Right lobe of liver (tissue), 6 donors: ENCODE measurements at regions not wholly inside any gene's neighbourhood (a gene's known extent, or its start where the extent isn't known, plus 50 kb on each side); places are given as distances from the start of the nearest gene placed in this dataset.

Experiments used
- ATAC-seq, 4 donors: fragments of 200-7000 bp; cut with Tn5 transposase; one replicate each; pipeline ENCODE4 v1.9.1; 2020; ENCODE audit warnings: mild to moderate bottlenecking in 4 of 4, moderate library complexity in 4 of 4
- DNase-seq, 3 donors: peaks; one replicate each; pipeline ENCODE4 v3.0.0-alpha.2; 2020
- H3K27ac ChIP-seq, 3 donors: fragments of 200-600 bp; one replicate each; pipeline ENCODE4 v1.8.0; 2022
- H3K27me3 ChIP-seq, 2 donors: fragments of 200-600 bp; one replicate each; pipeline ENCODE4 v1.8.0; 2022
- H3K36me3 ChIP-seq, 4 donors: fragments of 200-600 bp; sonication (generic) in 1 of 4; one replicate each; pipeline versions ENCODE4 v1.5.1 to v1.8.0; 2017 to 2022; ENCODE audit warnings: control low read depth in 1 of 4
- H3K4me1 ChIP-seq, 4 donors: fragments of 200-600 bp; sonication (generic) in 1 of 4; one replicate each; pipeline versions ENCODE4 v1.5.1 to v1.8.0; 2017 to 2022; ENCODE audit warnings: control low read depth in 1 of 4
- H3K4me3 ChIP-seq, 3 donors: fragments of 200-600 bp; one replicate each; pipeline ENCODE4 v1.8.0; 2022
- H3K9me3 ChIP-seq, 4 donors: fragments of 200-600 bp; sonication (generic) in 1 of 4; one replicate each; pipeline versions ENCODE4 v1.5.1 to v1.8.0; 2017 to 2022; ENCODE audit warnings: control low read depth in 1 of 4
- POLR2A ChIP-seq: fragments of 450-650 bp; IDR thresholded peaks from one replicate; pipeline ENCODE4 v1.6.1; 2017; ENCODE audit warnings: antibody characterized with exemption, mild to moderate bottlenecking
- WGBS: methylation state at CpG from one replicate; pipeline ENCODE4 v1.1.6; 2018; ENCODE audit warnings: low coverage, low lambda C conversion rate; ENCODE audit not compliant: insufficient coverage; ENCODE audit errors: missing lambda C conversion rate; 5-methylcytosine and 5-hydroxymethylcytosine counted together
- intact Hi-C, 2 donors: fragments of 100-400 bp; cut with DNase I; formaldehyde crosslinking; loops; one replicate each; pipeline versions ENCODE4 v1.11.2 to v1.14.1; 2022
- TF ChIP-seq, protein P1 (sequence below), 4 donors: fragments of 200-600 bp in 3 of 4; fragments of 450-650 bp in 1 of 4; IDR thresholded peaks; one replicate each; pipeline versions ENCODE4 v1.5.1 to v1.8.0; 2016 to 2022; ENCODE audit warnings: antibody characterized with exemption in 4 of 4, mild to moderate bottlenecking in 2 of 4
- donor health status: DM: no; HTN: yes; CAD: no.
- donor health status: DM: no; HTN: no; CAD: no.
- donor health status: DM: no; HTN: no; CAD: no.
- donor health status: DM: no; HTN: yes; CAD: no.
- donor health status: DM: no; HTN: yes; CAD: no.

DNA sequence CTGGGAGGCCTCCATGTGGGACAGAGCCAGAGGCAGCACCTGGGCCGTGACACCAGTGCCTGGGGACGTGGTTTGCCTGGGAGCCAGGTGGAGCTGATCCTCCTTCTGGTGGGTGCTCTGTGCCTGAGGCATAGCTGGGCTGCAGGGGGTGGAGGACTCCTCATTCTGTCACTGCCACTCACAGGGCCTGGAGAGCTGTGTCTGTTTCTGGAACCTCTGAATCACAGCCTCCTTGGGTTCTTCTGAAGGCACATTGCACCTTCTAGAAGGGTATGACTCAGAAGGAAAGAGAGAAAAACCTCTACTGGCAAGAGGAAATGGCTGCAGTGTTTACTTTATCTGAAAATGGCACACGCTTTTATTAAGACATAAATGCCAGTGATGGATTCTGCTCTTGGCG, 659.8 kb downstream of the VRK1 start:
- H3K36me3 ChIP-seq = no peaks in the 10 kb centered on the region
- no peaks in the 10 kb centered on the region for H3K9me3 ChIP-seq
- H3K27ac ChIP-seq = no peak overlapping the region
- ATAC-seq (peak in 2 of 4 donors; percentile 23 to 28), DNase-seq (no peak)
- peaks cover 0 to 3% (median 0%) of the 10 kb centered on the region in 4 donors for H3K4me1 ChIP-seq
- intact Hi-C loops = no loop called here
- WGBS = 52% methylated on average over 2 of the region's 4 CpGs
- no peaks in the 10 kb centered on the region for H3K27me3 ChIP-seq
- H3K4me3 ChIP-seq = no peak overlapping the region
- TF ChIP-seq POLR2A = no peak
- TF ChIP-seq, protein P1, sequence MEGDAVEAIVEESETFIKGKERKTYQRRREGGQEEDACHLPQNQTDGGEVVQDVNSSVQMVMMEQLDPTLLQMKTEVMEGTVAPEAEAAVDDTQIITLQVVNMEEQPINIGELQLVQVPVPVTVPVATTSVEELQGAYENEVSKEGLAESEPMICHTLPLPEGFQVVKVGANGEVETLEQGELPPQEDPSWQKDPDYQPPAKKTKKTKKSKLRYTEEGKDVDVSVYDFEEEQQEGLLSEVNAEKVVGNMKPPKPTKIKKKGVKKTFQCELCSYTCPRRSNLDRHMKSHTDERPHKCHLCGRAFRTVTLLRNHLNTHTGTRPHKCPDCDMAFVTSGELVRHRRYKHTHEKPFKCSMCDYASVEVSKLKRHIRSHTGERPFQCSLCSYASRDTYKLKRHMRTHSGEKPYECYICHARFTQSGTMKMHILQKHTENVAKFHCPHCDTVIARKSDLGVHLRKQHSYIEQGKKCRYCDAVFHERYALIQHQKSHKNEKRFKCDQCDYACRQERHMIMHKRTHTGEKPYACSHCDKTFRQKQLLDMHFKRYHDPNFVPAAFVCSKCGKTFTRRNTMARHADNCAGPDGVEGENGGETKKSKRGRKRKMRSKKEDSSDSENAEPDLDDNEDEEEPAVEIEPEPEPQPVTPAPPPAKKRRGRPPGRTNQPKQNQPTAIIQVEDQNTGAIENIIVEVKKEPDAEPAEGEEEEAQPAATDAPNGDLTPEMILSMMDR (IDR thresholded peaks at IDR 0.05) = no peak

DNA sequence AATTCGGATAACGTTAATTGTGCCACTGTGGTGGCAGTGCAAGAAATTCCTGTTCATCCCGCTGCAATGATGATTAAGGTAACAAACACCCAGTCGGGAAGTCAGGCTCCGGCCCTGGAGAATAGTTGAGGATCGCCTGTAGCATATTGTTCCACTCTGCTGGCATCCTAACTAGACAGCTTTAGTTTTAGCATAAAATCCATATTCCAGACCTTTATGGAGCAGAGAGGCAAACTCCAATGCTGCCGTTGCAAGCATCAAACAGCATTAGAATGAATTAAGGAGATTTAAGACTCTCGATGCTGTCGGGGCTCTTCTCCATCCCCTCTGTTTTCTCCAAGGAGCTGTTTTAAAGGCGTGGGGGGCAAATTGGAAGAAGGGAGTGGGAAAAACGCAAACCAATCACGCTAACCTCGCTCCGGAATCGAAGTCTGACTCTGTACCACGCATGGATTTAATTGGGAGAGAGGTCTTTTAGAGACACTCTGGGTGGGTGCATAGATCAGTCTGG, 660.4 kb downstream of the VRK1 start:
- Histone ChIP-seq H3K9me3 (no peaks in the 10 kb centered on the region), H3K27ac (no peak overlapping the region), H3K4me3 (no peak overlapping the region), H3K27me3 (no peaks in the 10 kb centered on the region), H3K36me3 (no peaks in the 10 kb centered on the region), H3K4me1 (peaks cover 0 to 3% (median 0%) of the 10 kb centered on the region in 4 donors)
- DNase-seq = no peak
- WGBS = 69% methylated on average over 13 of the region's 16 CpGs
- ATAC-seq = no peak
- intact Hi-C loops = no loop called here
- TF ChIP-seq, protein P1 (IDR thresholded peaks at IDR 0.05) = no peak
- TF ChIP-seq POLR2A = no peak

GRCh38 chr14:97458255-97458654, 661.1 kb downstream of the VRK1 start:
- Histone ChIP-seq H3K4me3 (peak overlapping the region in 1 of 3 donors; percentile 48), H3K4me1 (peaks cover 0 to 3% (median 0%) of the 10 kb centered on the region in 4 donors), H3K27ac (no peak overlapping the region), H3K36me3 (no peaks in the 10 kb centered on the region), H3K9me3 (no peaks in the 10 kb centered on the region), H3K27me3 (no peaks in the 10 kb centered on the region)
- TF ChIP-seq, protein P1 (IDR thresholded peaks at IDR 0.05) = no peak
- TF ChIP-seq POLR2A = no peak
- intact Hi-C loops = no loop called here
- DNase-seq (no peak), ATAC-seq (no peak)
- WGBS = 27% methylated on average over 6 of the region's 9 CpGs

DNA sequence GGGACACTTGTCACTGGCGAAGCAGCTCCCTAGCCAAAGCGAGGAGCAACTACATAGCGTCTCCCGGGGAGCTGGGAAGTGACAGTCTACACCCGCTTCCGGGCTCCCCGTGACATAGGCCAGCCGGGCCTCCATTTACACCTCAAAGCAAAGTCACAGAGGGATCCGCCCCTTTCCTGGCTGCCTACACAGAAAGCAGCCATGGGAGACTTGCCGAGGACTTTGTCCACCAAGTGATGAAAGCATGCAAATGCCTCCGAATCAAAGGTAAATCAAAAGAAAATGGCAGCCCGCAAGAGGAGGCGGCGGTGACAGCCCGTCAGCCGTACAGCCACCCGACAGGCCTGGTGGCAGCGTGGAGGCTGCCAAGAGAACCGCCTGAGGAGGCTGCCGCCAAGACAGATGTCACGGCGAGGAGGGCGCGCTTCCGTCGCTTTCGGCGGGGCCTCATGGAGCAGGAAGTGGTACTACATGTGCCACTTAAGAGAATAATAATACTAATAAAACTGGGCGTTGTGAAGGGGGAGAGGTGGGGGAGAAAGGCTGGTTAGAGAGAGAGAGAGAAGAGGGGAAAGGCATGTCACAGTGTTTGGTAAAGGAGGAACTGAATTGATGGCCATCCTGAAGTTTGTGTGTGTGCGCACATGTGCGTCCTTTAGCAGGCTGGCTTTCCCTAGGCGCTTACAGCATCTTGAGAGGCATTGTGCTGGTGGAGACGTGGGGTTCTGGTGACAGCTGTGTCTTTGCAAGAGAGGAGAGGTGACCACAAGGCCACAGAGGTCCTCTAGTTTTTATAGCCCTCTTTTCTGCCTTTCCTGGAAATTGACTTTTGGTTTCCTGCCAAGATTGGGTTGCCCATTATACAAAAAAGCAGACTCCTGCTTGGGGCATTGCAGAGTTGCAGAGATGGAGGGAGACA, 661.7 kb downstream of the VRK1 start:
- ATAC-seq (peak; percentile 55 to 83 (median 58)), DNase-seq (peak in 2 of 3 donors; percentile 29 to 56)
- intact Hi-C loops = no loop called here
- no peaks in the 10 kb centered on the region for H3K27me3 ChIP-seq
- H3K4me1 ChIP-seq = peaks cover 0 to 3% (median 0%) of the 10 kb centered on the region in 4 donors
- H3K27ac ChIP-seq = no peak overlapping the region
- peak overlapping the region in 1 of 3 donors; percentile 48 for H3K4me3 ChIP-seq
- H3K36me3 ChIP-seq = no peaks in the 10 kb centered on the region
- TF ChIP-seq, protein P1 (IDR thresholded peaks at IDR 0.05) = no peak
- no peaks in the 10 kb centered on the region for H3K9me3 ChIP-seq
- WGBS = 18% methylated on average over 25 of the region's 33 CpGs
